Type B pancreatic cell (in vitro differentiated cells): ENCODE measurements at regions not wholly inside any gene's neighbourhood (a gene's known extent, or its start where the extent isn't known, plus 50 kb on each side); places are given as distances from the start of the nearest gene placed in this dataset.
A peak's percentile ranks its signal among the peaks of the same experiment; 100 is the strongest.

Experiments used
- DNase-seq: peaks from one replicate; pipeline ENCODE4 v3.0.0; 2021; ENCODE audit warnings: mixed read lengths; ENCODE audit not compliant: unreplicated experiment; ENCODE audit errors: extremely low spot score
- H3K27ac Mint-ChIP-seq: 2 replicates; pipeline ENCODE4 v1.8.0; 2021; ENCODE audit warnings: mild to moderate bottlenecking, mixed read lengths
- H3K27me3 Mint-ChIP-seq: 2 replicates; pipeline ENCODE4 v1.8.0; 2021; ENCODE audit warnings: mixed read lengths
- H3K36me3 Mint-ChIP-seq: 2 replicates; pipeline ENCODE4 v1.8.0; 2021; ENCODE audit warnings: mixed read lengths
- H3K4me1 Mint-ChIP-seq: one replicate; pipeline ENCODE4 v1.8.0; 2021; ENCODE audit warnings: mixed read lengths; ENCODE audit not compliant: unreplicated experiment
- H3K4me3 Mint-ChIP-seq: 2 replicates; pipeline ENCODE4 v1.8.0; 2021; ENCODE audit warnings: mild to moderate bottlenecking, mixed read lengths
- H3K9me3 Mint-ChIP-seq: 2 replicates; pipeline ENCODE4 v1.8.0; 2021; ENCODE audit warnings: mixed read lengths
- CTCF ChIP-seq: fragments of 200-600 bp; sonication (generic); conservative IDR thresholded peaks from 2 replicates; pipeline ENCODE4 v1.5.0; 2021; ENCODE audit warnings: antibody characterized with exemption, mild to moderate bottlenecking

GRCh38 chr10:98332623-98333269 lies 64.8 kb upstream of the LOXL4 start:
- no peaks in the 10 kb centered on the region for H3K9me3 Mint-ChIP-seq
- no peak overlapping the region for H3K4me3 Mint-ChIP-seq
- DNase-seq: no peak
- no peak for TF ChIP-seq CTCF
- no peak overlapping the region for H3K27ac Mint-ChIP-seq
- peaks cover 33% of the 10 kb centered on the region for H3K27me3 Mint-ChIP-seq
- H3K36me3 Mint-ChIP-seq: no peaks in the 10 kb centered on the region
- no peaks in the 10 kb centered on the region for H3K4me1 Mint-ChIP-seq

GRCh38 chr10:98331885-98332284 lies 63.9 kb upstream of the LOXL4 start:
- no peak overlapping the region for H3K27ac Mint-ChIP-seq
- DNase-seq: no peak
- peaks cover 34% of the 10 kb centered on the region for H3K27me3 Mint-ChIP-seq
- no peak for TF ChIP-seq CTCF
- H3K4me3 Mint-ChIP-seq: no peak overlapping the region
- no peaks in the 10 kb centered on the region for H3K9me3 Mint-ChIP-seq
- no peaks in the 10 kb centered on the region for H3K36me3 Mint-ChIP-seq
- H3K4me1 Mint-ChIP-seq: peaks cover 2% of the 10 kb centered on the region

- Mint-ChIP-seq H3K4me3 (no peak overlapping the region), H3K4me1 (peaks cover 9% of the 10 kb centered on the region), H3K36me3 (no peaks in the 10 kb centered on the region), H3K27ac (no peak overlapping the region), H3K27me3 (peaks cover 37% of the 10 kb centered on the region), H3K9me3 (no peaks in the 10 kb centered on the region)
- no peak for DNase-seq
- TF ChIP-seq CTCF: no peak
Measured at GRCh38 chr10:98330987-98331386, 63.0 kb upstream of the LOXL4 start.

- no peaks in the 10 kb centered on the region for H3K9me3 Mint-ChIP-seq
- H3K27me3 Mint-ChIP-seq: peaks cover 30% of the 10 kb centered on the region
- peaks cover 9% of the 10 kb centered on the region for H3K4me1 Mint-ChIP-seq
- H3K4me3 Mint-ChIP-seq: no peak overlapping the region
- no peak for DNase-seq
- H3K36me3 Mint-ChIP-seq: no peaks in the 10 kb centered on the region
- no peak for TF ChIP-seq CTCF
- H3K27ac Mint-ChIP-seq: no peak overlapping the region
Measured at GRCh38 chr10:98328640-98329039, 60.6 kb upstream of the LOXL4 start.

GRCh38 chr10:98328163-98328562 lies 60.2 kb upstream of the LOXL4 start:
- Mint-ChIP-seq H3K27me3 (peaks cover 26% of the 10 kb centered on the region), H3K27ac (no peak overlapping the region), H3K36me3 (no peaks in the 10 kb centered on the region), H3K4me3 (no peak overlapping the region), H3K4me1 (peaks cover 9% of the 10 kb centered on the region), H3K9me3 (no peaks in the 10 kb centered on the region)
- no peak for TF ChIP-seq CTCF
- DNase-seq: no peak

- H3K36me3 Mint-ChIP-seq: no peaks in the 10 kb centered on the region
- no peak for TF ChIP-seq CTCF
- H3K27me3 Mint-ChIP-seq: peaks cover 21% of the 10 kb centered on the region
- H3K27ac Mint-ChIP-seq: peak overlapping the region; percentile 30
- no peaks in the 10 kb centered on the region for H3K9me3 Mint-ChIP-seq
- DNase-seq: no peak
- peaks cover 9% of the 10 kb centered on the region for H3K4me1 Mint-ChIP-seq
- no peak overlapping the region for H3K4me3 Mint-ChIP-seq
Measured at GRCh38 chr10:98326621-98327027, 58.6 kb upstream of the LOXL4 start.
